ENCODE measurements at regions not wholly inside any gene's neighbourhood (a gene's known extent, or its start where the extent isn't known, plus 50 kb on each side); places are given as distances from the start of the nearest gene placed in this dataset.

GRCh38 chr5:167503926-167504720, 787.3 kb upstream of the WWC1 start:
- FAIRE-seq (no peak), DNase-seq (ENCODE audit: insufficient read length, low spot score) (no peak)
- no peak for TF ChIP-seq POLR2A (IDR thresholded peaks at IDR 0.05; ENCODE audit: low read depth, low read length)

- no peak for FAIRE-seq
- no peak for DNase-seq (ENCODE audit: insufficient read length, low spot score)
- no peak for TF ChIP-seq POLR2A (IDR thresholded peaks at IDR 0.05; ENCODE audit: low read depth, low read length)
Measured at GRCh38 chr5:167507463-167508233, 783.8 kb upstream of the WWC1 start.

GRCh38 chr5:167509076-167509475, 782.4 kb upstream of the WWC1 start:
- FAIRE-seq = no peak
- TF ChIP-seq POLR2A (IDR thresholded peaks at IDR 0.05; ENCODE audit: low read depth, low read length) = no peak
- DNase-seq (ENCODE audit: insufficient read length, low spot score) = no peak

- DNase-seq (ENCODE audit: insufficient read length, low spot score) (no peak), FAIRE-seq (no peak)
- TF ChIP-seq POLR2A (IDR thresholded peaks at IDR 0.05; ENCODE audit: low read depth, low read length) = no peak
Measured at GRCh38 chr5:167511276-167511675, 780.2 kb upstream of the WWC1 start.

GRCh38 chr5:167512111-167512510, 779.3 kb upstream of the WWC1 start:
- FAIRE-seq (no peak), DNase-seq (ENCODE audit: insufficient read length, low spot score) (no peak)
- TF ChIP-seq POLR2A (IDR thresholded peaks at IDR 0.05; ENCODE audit: low read depth, low read length) = no peak

- DNase-seq (ENCODE audit: insufficient read length, low spot score) (no peak), FAIRE-seq (no peak)
Measured at GRCh38 chr5:167513381-167513780, 778.1 kb upstream of the WWC1 start.

GRCh38 chr5:167514461-167514860, 777.0 kb upstream of the WWC1 start:
- no peak for FAIRE-seq
- DNase-seq (ENCODE audit: insufficient read length, low spot score) = no peak
- no peak for TF ChIP-seq POLR2A (IDR thresholded peaks at IDR 0.05; ENCODE audit: low read depth, low read length)

More at GRCh38 chr5:167513381-167513780, 778.1 kb upstream of the WWC1 start:
- TF ChIP-seq POLR2A (IDR thresholded peaks at IDR 0.05; ENCODE audit: low read depth, low read length) = no peak

- TF ChIP-seq POLR2A (IDR thresholded peaks at IDR 0.05; ENCODE audit: low read depth, low read length) = no peak
- FAIRE-seq (no peak), DNase-seq (ENCODE audit: insufficient read length, low spot score) (no peak)
Measured at GRCh38 chr5:167525004-167525403, 766.4 kb upstream of the WWC1 start.

GRCh38 chr5:167528651-167529050, 762.8 kb upstream of the WWC1 start:
- no peak for TF ChIP-seq POLR2A (IDR thresholded peaks at IDR 0.05; ENCODE audit: low read depth, low read length)
- FAIRE-seq = no peak
- DNase-seq (ENCODE audit: insufficient read length, low spot score) = no peak

GRCh38 chr5:167530548-167530947, 760.9 kb upstream of the WWC1 start:
- DNase-seq (ENCODE audit: insufficient read length, low spot score) = no peak
- FAIRE-seq = no peak
- TF ChIP-seq POLR2A (IDR thresholded peaks at IDR 0.05; ENCODE audit: low read depth, low read length) = no peak

- TF ChIP-seq POLR2A (IDR thresholded peaks at IDR 0.05; ENCODE audit: low read depth, low read length) = no peak
- FAIRE-seq (no peak), DNase-seq (ENCODE audit: insufficient read length, low spot score) (no peak)
Measured at GRCh38 chr5:167533814-167534795, 757.3 kb upstream of the WWC1 start.

GRCh38 chr5:167539747-167540146, 751.7 kb upstream of the WWC1 start:
- FAIRE-seq = no peak
- no peak for TF ChIP-seq POLR2A (IDR thresholded peaks at IDR 0.05; ENCODE audit: low read depth, low read length)
- no peak for DNase-seq (ENCODE audit: insufficient read length, low spot score)

- TF ChIP-seq POLR2A (IDR thresholded peaks at IDR 0.05; ENCODE audit: low read depth, low read length) = no peak
- DNase-seq (ENCODE audit: insufficient read length, low spot score) = no peak
- no peak for FAIRE-seq
Measured at GRCh38 chr5:167546270-167546669, 745.2 kb upstream of the WWC1 start.

- FAIRE-seq = no peak
- no peak for TF ChIP-seq POLR2A (IDR thresholded peaks at IDR 0.05; ENCODE audit: low read depth, low read length)
- no peak for DNase-seq (ENCODE audit: insufficient read length, low spot score)
Measured at GRCh38 chr5:167552356-167552755, 739.1 kb upstream of the WWC1 start.

Measured in H54 (cell line).